ENCODE measurements at regions not wholly inside any gene's neighbourhood (a gene's known extent, or its start where the extent isn't known, plus 50 kb on each side); places are given as distances from the start of the nearest gene placed in this dataset.

GRCh38 chr17:71970312-71970711, 150.5 kb upstream of the SOX9 start:
- TF ChIP-seq CTCF (IDR thresholded peaks at IDR 0.05; ENCODE audit: poor library complexity) (no peak), EZH2 (IDR thresholded peaks at IDR 0.05; ENCODE audit: borderline replicate concordance) (no peak), EZH2phosphoT487 (IDR thresholded peaks at IDR 0.05; ENCODE audit: low read depth, severe bottlenecking, unreplicated experiment) (no peak)
- no peaks in the 10 kb centered on the region for H3K27me3 ChIP-seq
- no peaks in the 10 kb centered on the region for H3K79me2 ChIP-seq
- peak overlapping the region; percentile 21 for H3K27ac ChIP-seq
- H2AFZ ChIP-seq, result no peak overlapping the region
- peak; percentile 42 for DNase-seq (ENCODE audit: low spot score)
- no peaks in the 10 kb centered on the region for H4K20me1 ChIP-seq (ENCODE audit: insufficient read depth, poor library complexity, severe bottlenecking)
- no peaks in the 10 kb centered on the region for H3K9me3 ChIP-seq (ENCODE audit: low read depth)
- no peaks in the 10 kb centered on the region for H3K4me1 ChIP-seq (ENCODE audit: insufficient read depth)
- no peak overlapping the region for H3K4me2 ChIP-seq
- H3K9me2 ChIP-seq (replicated peaks; ENCODE audit: insufficient read depth), result no peaks in the 10 kb centered on the region
- no peaks in the 10 kb centered on the region for H3K36me3 ChIP-seq (replicated peaks; ENCODE audit: insufficient read depth, low read depth)
- WGBS (ENCODE audit: low lambda C conversion rate, missing lambda C conversion rate), result 87% methylated on average over 1 of the region's 1 CpG
- H3K4me3 ChIP-seq, result no peak overlapping the region

- Histone ChIP-seq H3K4me1 (ENCODE audit: insufficient read depth) (no peaks in the 10 kb centered on the region), H3K36me3 (replicated peaks; ENCODE audit: insufficient read depth, low read depth) (no peaks in the 10 kb centered on the region), H3K4me3 (no peak overlapping the region), H3K79me2 (no peaks in the 10 kb centered on the region), H3K9me2 (replicated peaks; ENCODE audit: insufficient read depth) (no peaks in the 10 kb centered on the region), H3K9me3 (ENCODE audit: low read depth) (no peaks in the 10 kb centered on the region), H3K4me2 (no peak overlapping the region), H2AFZ (no peak overlapping the region), H3K27ac (no peak overlapping the region), H4K20me1 (ENCODE audit: insufficient read depth, poor library complexity, severe bottlenecking) (no peaks in the 10 kb centered on the region), H3K27me3 (no peaks in the 10 kb centered on the region)
- no peak for TF ChIP-seq EZH2phosphoT487 (IDR thresholded peaks at IDR 0.05; ENCODE audit: low read depth, severe bottlenecking, unreplicated experiment)
- no peak for DNase-seq (ENCODE audit: low spot score)
- WGBS (ENCODE audit: low lambda C conversion rate, missing lambda C conversion rate), result 80% methylated on average over 4 of the region's 4 CpGs
Measured at GRCh38 chr17:71974051-71974450, 146.8 kb upstream of the SOX9 start.

GRCh38 chr17:71975331-71975801, 145.5 kb upstream of the SOX9 start:
- H3K4me1 ChIP-seq (ENCODE audit: insufficient read depth), result no peaks in the 10 kb centered on the region
- H3K79me2 ChIP-seq, result no peaks in the 10 kb centered on the region
- no peaks in the 10 kb centered on the region for H3K9me3 ChIP-seq (ENCODE audit: low read depth)
- 53% methylated on average over 13 of the region's 13 CpGs for WGBS (ENCODE audit: low lambda C conversion rate, missing lambda C conversion rate)
- no peaks in the 10 kb centered on the region for H3K9me2 ChIP-seq (replicated peaks; ENCODE audit: insufficient read depth)
- no peak overlapping the region for H3K4me3 ChIP-seq
- TF ChIP-seq CTCF (IDR thresholded peaks at IDR 0.05; ENCODE audit: poor library complexity) (no peak), EZH2phosphoT487 (IDR thresholded peaks at IDR 0.05; ENCODE audit: low read depth, severe bottlenecking, unreplicated experiment) (no peak), EZH2 (IDR thresholded peaks at IDR 0.05; ENCODE audit: borderline replicate concordance) (no peak)
- H3K27me3 ChIP-seq, result no peaks in the 10 kb centered on the region
- no peak overlapping the region for H2AFZ ChIP-seq
- H3K27ac ChIP-seq, result peak overlapping the region; percentile 75
- peak; percentile 64 for DNase-seq (ENCODE audit: low spot score)
- H4K20me1 ChIP-seq (ENCODE audit: insufficient read depth, poor library complexity, severe bottlenecking), result no peaks in the 10 kb centered on the region
- peak overlapping the region; percentile 65 for H3K4me2 ChIP-seq
- H3K36me3 ChIP-seq (replicated peaks; ENCODE audit: insufficient read depth, low read depth), result no peaks in the 10 kb centered on the region

DNA sequence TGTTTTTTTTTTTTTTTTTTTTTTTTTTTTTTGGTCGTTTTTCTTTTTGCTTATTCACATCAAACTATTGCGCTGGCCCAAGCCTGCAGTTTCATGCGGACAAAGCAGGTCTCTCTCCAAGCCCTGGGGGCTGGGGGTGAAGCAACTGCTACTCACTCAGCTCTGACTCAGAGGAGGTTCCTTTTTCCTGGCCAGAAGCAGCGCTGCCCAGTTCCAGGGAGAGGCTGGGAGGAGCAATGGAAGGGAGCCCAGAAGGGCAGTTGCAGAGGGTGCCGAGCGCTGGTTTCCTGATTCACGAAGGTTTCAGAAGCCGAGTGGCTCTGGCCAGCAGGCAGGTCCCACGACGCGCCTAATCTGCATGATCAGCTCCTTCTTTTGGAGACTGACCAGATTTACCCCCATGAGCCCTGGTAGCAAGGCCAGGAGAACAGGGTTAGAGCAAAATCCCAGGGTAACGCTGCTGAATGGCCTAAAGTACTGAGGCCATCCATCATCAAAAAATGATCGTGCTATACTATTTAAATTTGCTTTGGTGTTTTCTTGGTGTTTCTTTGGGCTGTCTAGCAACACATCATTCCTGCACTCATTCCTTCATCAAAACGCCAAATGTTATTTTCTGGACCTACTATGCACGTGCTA, 144.7 kb upstream of the SOX9 start:
- peak overlapping the region; percentile 65 for H3K4me2 ChIP-seq
- no peaks in the 10 kb centered on the region for H3K27me3 ChIP-seq
- H3K9me2 ChIP-seq (replicated peaks; ENCODE audit: insufficient read depth), result no peaks in the 10 kb centered on the region
- no peaks in the 10 kb centered on the region for H3K9me3 ChIP-seq (ENCODE audit: low read depth)
- no peak for TF ChIP-seq EZH2 (IDR thresholded peaks at IDR 0.05; ENCODE audit: borderline replicate concordance)
- no peak for TF ChIP-seq CTCF (IDR thresholded peaks at IDR 0.05; ENCODE audit: poor library complexity)
- TF ChIP-seq EZH2phosphoT487 (IDR thresholded peaks at IDR 0.05; ENCODE audit: low read depth, severe bottlenecking, unreplicated experiment), result no peak
- 74% methylated on average over 15 of the region's 15 CpGs for WGBS (ENCODE audit: low lambda C conversion rate, missing lambda C conversion rate)
- DNase-seq (ENCODE audit: low spot score), result peak; percentile 70
- H2AFZ ChIP-seq, result no peak overlapping the region
- H3K27ac ChIP-seq, result peak overlapping the region; percentile 52
- H4K20me1 ChIP-seq (ENCODE audit: insufficient read depth, poor library complexity, severe bottlenecking), result no peaks in the 10 kb centered on the region
- H3K4me3 ChIP-seq, result no peak overlapping the region
- no peaks in the 10 kb centered on the region for H3K36me3 ChIP-seq (replicated peaks; ENCODE audit: insufficient read depth, low read depth)
- H3K79me2 ChIP-seq, result no peaks in the 10 kb centered on the region
- H3K4me1 ChIP-seq (ENCODE audit: insufficient read depth), result no peaks in the 10 kb centered on the region

Measured in hepatocyte (in vitro differentiated cells).